OCI-LY1 (cell line): ENCODE measurements at regions not wholly inside any gene's neighbourhood (a gene's known extent, or its start where the extent isn't known, plus 50 kb on each side); places are given as distances from the start of the nearest gene placed in this dataset.

ENCODE experiments used
- H2AFZ ChIP-seq: fragments of 200-600 bp; sonication (generic), shearing (Covaris generic); 2 replicates; pipeline ENCODE4 v1.6.0; 2014; ENCODE audit warnings: antibody characterized with exemption, mild to moderate bottlenecking, low read length
- H3F3A ChIP-seq: fragments of 200-600 bp; sonication (generic), shearing (Covaris generic); 2 replicates; pipeline ENCODE4 v1.6.0; 2014; ENCODE audit warnings: mild to moderate bottlenecking, antibody characterized with exemption, low read length, moderate library complexity; ENCODE audit not compliant: insufficient read depth
- H3K27ac ChIP-seq: fragments of 200-600 bp; sonication (generic); 2 replicates; pipeline ENCODE4 v1.5.1; 2014; ENCODE audit warnings: low read length, mixed run types, mild to moderate bottlenecking, low read depth; ENCODE audit not compliant: poor library complexity, severe bottlenecking
- H3K27me3 ChIP-seq: fragments of 200-600 bp; sonication (generic); 2 replicates; pipeline ENCODE4 v1.6.0; 2014; ENCODE audit warnings: antibody characterized with exemption, mild to moderate bottlenecking, low read length, moderate library complexity; ENCODE audit not compliant: insufficient read depth
- H3K36me3 ChIP-seq: fragments of 200-600 bp; sonication (generic); 2 replicates; pipeline ENCODE4 v1.6.1; 2014; ENCODE audit warnings: mild to moderate bottlenecking, antibody characterized with exemption, low read length, moderate library complexity, mixed read lengths; ENCODE audit not compliant: insufficient read depth
- H3K4me1 ChIP-seq: fragments of 200-600 bp; sonication (generic); 2 replicates; pipeline ENCODE4 v1.5.1; 2014; ENCODE audit warnings: mild to moderate bottlenecking, low read length, moderate library complexity; ENCODE audit not compliant: insufficient read depth, severe bottlenecking
- H3K4me2 ChIP-seq: fragments of 200-600 bp; sonication (generic), shearing (Covaris generic); 2 replicates; pipeline ENCODE4 v1.6.1; 2014; ENCODE audit warnings: low read length
- H3K4me3 ChIP-seq: fragments of 200-600 bp; sonication (generic); 2 replicates; pipeline ENCODE4 v1.5.1; 2014; ENCODE audit warnings: low read length, low read depth, mild to moderate bottlenecking, mixed read lengths; ENCODE audit not compliant: poor library complexity, severe bottlenecking
- H3K79me2 ChIP-seq: fragments of 200-600 bp; shearing (Covaris generic); 2 replicates; pipeline ENCODE4 v1.6.1; 2016; ENCODE audit warnings: mixed run types, low read length, mixed read lengths; ENCODE audit not compliant: insufficient read depth
- H3K9ac ChIP-seq: fragments of 200-600 bp; sonication (generic), shearing (Covaris generic); 2 replicates; pipeline ENCODE4 v1.6.1; 2014; ENCODE audit warnings: mild to moderate bottlenecking, low read length, mixed read lengths
- H3K9me2 ChIP-seq: fragments of 200-600 bp; sonication (generic), shearing (Covaris generic); 2 replicates; pipeline ENCODE4 v1.6.1; 2014; ENCODE audit warnings: low read depth, mild to moderate bottlenecking, low read length, mixed read lengths
- H3K9me3 ChIP-seq: fragments of 200-600 bp; shearing (Covaris generic); 2 replicates; pipeline ENCODE4 v1.6.1; 2014; ENCODE audit warnings: low read length, mixed read lengths
- H4K20me1 ChIP-seq: fragments of 200-600 bp; sonication (generic), shearing (Covaris generic); 2 replicates; pipeline ENCODE4 v1.6.0; 2016; ENCODE audit warnings: mild to moderate bottlenecking, low read length; ENCODE audit not compliant: insufficient read depth
- CTCF ChIP-seq: fragments of 200-600 bp; sonication (generic), shearing (Covaris generic); IDR thresholded peaks from 2 replicates; pipeline ENCODE4 v1.5.1; 2017; ENCODE audit warnings: mild to moderate bottlenecking, antibody characterized with exemption, low read length, moderate library complexity, mixed read lengths
- EZH2 ChIP-seq: fragments of 200-600 bp; sonication (generic), shearing (Covaris generic); IDR thresholded peaks from 2 replicates; pipeline ENCODE4 v1.8.0; 2017; ENCODE audit warnings: borderline replicate concordance, mixed run types, mild to moderate bottlenecking, antibody characterized with exemption, low read length, moderate library complexity, mixed read lengths

GRCh38 chr4:3829211-3829955 is 63.2 kb downstream of the ADRA2C start:
- TF ChIP-seq EZH2 (no peak), CTCF (no peak)
- no peaks in the 10 kb centered on the region for H3K27me3 ChIP-seq
- no peak overlapping the region for H3K9ac ChIP-seq
- no peaks in the 10 kb centered on the region for H3K36me3 ChIP-seq
- no peak overlapping the region for H3K27ac ChIP-seq
- no peaks in the 10 kb centered on the region for H4K20me1 ChIP-seq
- H3K9me2 ChIP-seq, result no peaks in the 10 kb centered on the region
- no peaks in the 10 kb centered on the region for H3K9me3 ChIP-seq
- no peaks in the 10 kb centered on the region for H3F3A ChIP-seq
- no peaks in the 10 kb centered on the region for H3K79me2 ChIP-seq
- H2AFZ ChIP-seq, result no peak overlapping the region
- H3K4me1 ChIP-seq, result no peaks in the 10 kb centered on the region
- no peak overlapping the region for H3K4me2 ChIP-seq
- H3K4me3 ChIP-seq, result no peak overlapping the region

- no peak overlapping the region for H3K9ac ChIP-seq
- H3K4me2 ChIP-seq, result no peak overlapping the region
- H3K27me3 ChIP-seq, result no peaks in the 10 kb centered on the region
- no peak overlapping the region for H3K27ac ChIP-seq
- TF ChIP-seq CTCF, result no peak
- TF ChIP-seq EZH2, result no peak
- no peaks in the 10 kb centered on the region for H3F3A ChIP-seq
- no peak overlapping the region for H2AFZ ChIP-seq
- no peaks in the 10 kb centered on the region for H3K36me3 ChIP-seq
- H3K4me1 ChIP-seq, result no peaks in the 10 kb centered on the region
- H3K9me3 ChIP-seq, result no peaks in the 10 kb centered on the region
- no peaks in the 10 kb centered on the region for H4K20me1 ChIP-seq
- no peaks in the 10 kb centered on the region for H3K9me2 ChIP-seq
- H3K79me2 ChIP-seq, result no peaks in the 10 kb centered on the region
- no peak overlapping the region for H3K4me3 ChIP-seq
Measured at GRCh38 chr4:3829956-3830773, 64.0 kb downstream of the ADRA2C start.

- no peaks in the 10 kb centered on the region for H3K4me1 ChIP-seq
Measured at GRCh38 chr4:3830774-3831528, 64.8 kb downstream of the ADRA2C start.

More at GRCh38 chr4:3830774-3831528, 64.8 kb downstream of the ADRA2C start:
- H3K4me2 ChIP-seq, result no peak overlapping the region
- no peaks in the 10 kb centered on the region for H3K36me3 ChIP-seq
- no peaks in the 10 kb centered on the region for H3K27me3 ChIP-seq
- no peak overlapping the region for H3K4me3 ChIP-seq
- H4K20me1 ChIP-seq, result no peaks in the 10 kb centered on the region
- TF ChIP-seq EZH2, result no peak
- H3K79me2 ChIP-seq, result no peaks in the 10 kb centered on the region
- H2AFZ ChIP-seq, result no peak overlapping the region
- no peak overlapping the region for H3K9ac ChIP-seq
- H3K27ac ChIP-seq, result no peak overlapping the region
- no peaks in the 10 kb centered on the region for H3K9me3 ChIP-seq
- no peaks in the 10 kb centered on the region for H3F3A ChIP-seq
- no peaks in the 10 kb centered on the region for H3K9me2 ChIP-seq
